GM19372 (cell line): ENCODE measurements at regions not wholly inside any gene's neighbourhood (a gene's known extent, or its start where the extent isn't known, plus 50 kb on each side); places are given as distances from the start of the nearest gene placed in this dataset.
"Not testable (repeated sequence)": the region's sequence is repeated elsewhere in the genome, so short reads cannot be mapped to it uniquely, and the experiment has no call there.

ENCODE experiments used
- ATAC-seq: cut with Tn5 transposase; IDR thresholded peaks from one replicate; pipeline ENCODE4 v1.9.1; 2021; ENCODE audit warnings: mild to moderate bottlenecking, low read depth, moderate library complexity; ENCODE audit not compliant: unreplicated experiment

- no peak for ATAC-seq
Measured at GRCh38 chr5:67831048-67831447, 384.5 kb upstream of the PIK3R1 start.

DNA sequence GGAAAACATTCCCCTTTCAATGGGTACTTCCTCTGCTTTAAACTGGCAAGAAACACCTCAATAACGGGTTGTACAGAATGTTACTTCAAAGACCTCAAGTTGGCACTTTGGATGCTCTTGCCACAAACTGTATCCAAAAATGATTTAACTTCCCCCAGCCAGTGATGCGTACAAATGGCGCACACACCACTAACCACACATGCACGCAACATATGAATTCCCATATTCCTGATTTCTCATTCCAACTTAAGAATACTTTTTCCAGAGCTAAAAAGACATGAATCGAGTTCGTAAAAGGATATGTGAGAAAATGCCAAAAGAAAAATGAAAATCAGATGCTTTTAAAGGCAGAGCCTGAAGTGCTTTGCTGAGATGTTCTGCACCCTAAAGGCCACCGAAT is 388.0 kb upstream of the PIK3R1 start:
- no peak for ATAC-seq

- no peak for ATAC-seq
Measured at GRCh38 chr5:67824852-67825251, 390.7 kb upstream of the PIK3R1 start.

GRCh38 chr5:67817652-67818051 is 397.9 kb upstream of the PIK3R1 start:
- ATAC-seq: no peak

GRCh38 chr5:67816456-67816855 is 399.1 kb upstream of the PIK3R1 start:
- ATAC-seq: no peak

GRCh38 chr5:67815455-67816391 is 399.8 kb upstream of the PIK3R1 start:
- ATAC-seq: no peak

GRCh38 chr5:67814569-67815311 is 400.8 kb upstream of the PIK3R1 start:
- no peak for ATAC-seq

DNA sequence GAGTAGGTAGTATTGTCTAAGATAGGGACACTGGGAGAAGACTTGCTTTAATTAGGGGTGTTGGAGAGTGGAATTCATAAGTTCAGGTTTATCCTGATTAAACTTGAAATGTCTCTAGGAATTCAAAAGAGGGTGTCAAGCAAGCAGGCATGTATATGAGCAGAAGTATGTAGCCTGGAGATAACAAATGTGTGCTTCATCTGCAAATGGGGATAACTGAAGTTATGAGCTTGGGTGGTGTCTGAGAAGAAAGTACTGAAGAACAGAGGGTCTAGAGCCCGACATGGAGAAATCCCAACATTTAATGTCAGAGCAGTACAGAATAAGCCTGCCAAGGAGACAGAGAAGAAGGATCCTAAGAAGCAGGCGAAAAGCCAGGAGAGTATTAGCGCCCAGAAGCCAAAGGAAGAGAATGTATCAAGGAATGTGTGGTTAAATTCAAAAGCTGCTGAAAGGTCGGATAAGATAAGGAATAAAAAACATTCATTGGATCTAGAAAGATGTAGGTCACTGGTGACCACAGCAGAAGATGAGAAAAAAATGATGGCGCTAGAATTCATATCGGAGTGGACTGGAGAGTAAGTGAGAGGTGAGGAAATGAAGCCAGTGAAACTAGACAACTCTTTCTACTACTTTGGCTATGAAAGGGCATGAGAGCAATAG is 401.5 kb upstream of the PIK3R1 start:
- ATAC-seq: no peak

GRCh38 chr5:67809589-67809988 is 406.0 kb upstream of the PIK3R1 start:
- no peak for ATAC-seq

GRCh38 chr5:67808340-67808739 is 407.2 kb upstream of the PIK3R1 start:
- no peak for ATAC-seq

- ATAC-seq: no peak
Measured at GRCh38 chr5:67807439-67807888, 408.1 kb upstream of the PIK3R1 start.

DNA sequence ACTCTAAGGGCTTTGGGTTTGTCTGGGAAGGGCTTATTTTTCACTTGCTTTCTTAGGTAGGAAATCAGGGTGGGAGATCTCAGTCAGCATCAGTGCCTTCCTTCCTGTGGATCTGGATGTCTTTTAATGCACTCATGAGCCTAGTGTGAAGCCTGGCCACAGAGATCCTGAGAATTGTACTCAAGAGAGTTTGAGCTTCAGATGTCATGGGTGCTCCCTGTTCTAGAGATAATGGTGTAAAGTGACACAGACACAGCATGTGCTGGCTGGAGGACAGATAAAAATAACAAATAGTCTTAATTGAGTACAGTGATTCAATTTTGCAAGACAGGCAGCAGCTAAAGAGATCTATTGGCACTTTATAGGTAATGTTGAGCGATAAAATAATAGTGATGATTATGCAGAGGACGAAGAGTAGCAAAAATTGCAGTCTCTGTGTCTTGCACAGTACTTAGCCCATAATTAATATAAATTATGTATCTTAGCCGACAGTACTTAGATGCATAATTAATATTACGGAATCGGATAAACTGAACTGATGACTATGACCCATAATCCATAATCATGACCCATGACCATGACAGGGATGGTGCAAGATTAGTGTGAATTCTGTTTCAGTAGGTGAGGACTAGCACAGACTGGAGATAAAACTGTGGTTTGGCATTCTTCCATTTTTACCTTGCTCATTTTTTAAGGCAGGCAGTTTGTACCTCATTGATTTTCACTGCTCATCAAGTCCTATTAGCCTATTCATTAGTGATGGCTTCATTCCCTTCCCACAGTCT is 408.7 kb upstream of the PIK3R1 start:
- no peak for ATAC-seq

GRCh38 chr5:67805666-67806348 is 409.7 kb upstream of the PIK3R1 start:
- ATAC-seq: no peak

GRCh38 chr5:67802766-67803165 is 412.8 kb upstream of the PIK3R1 start:
- ATAC-seq: peak; percentile 44

DNA sequence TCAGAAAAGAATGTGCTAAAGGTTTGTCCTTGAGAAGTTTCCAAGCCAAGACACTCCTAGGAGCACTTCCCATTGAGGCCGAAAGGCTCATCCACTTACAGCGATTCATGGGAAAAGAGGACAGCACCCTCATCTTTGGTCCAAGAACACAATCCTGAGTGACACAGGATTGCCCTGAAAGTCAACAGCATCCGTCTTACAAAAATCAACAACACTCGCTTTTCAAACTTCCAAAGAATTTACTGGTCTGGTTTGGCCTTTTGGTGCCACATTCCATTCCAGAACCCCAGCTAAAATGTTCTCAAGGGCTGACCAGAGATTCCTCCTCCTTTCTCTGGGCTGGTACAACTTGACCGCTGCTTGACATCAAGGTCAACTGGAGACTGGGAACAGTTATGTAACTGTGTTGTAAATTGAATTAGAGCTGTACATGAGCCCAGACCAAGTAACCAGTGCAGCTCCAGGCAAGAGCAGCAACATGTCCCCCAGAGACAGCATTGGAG is 415.8 kb upstream of the PIK3R1 start:
- ATAC-seq: no peak

GRCh38 chr5:67798470-67798869 is 417.1 kb upstream of the PIK3R1 start:
- ATAC-seq: not testable (repeated sequence)

- ATAC-seq: no peak
Measured at GRCh38 chr5:67795781-67796477, 419.6 kb upstream of the PIK3R1 start.

DNA sequence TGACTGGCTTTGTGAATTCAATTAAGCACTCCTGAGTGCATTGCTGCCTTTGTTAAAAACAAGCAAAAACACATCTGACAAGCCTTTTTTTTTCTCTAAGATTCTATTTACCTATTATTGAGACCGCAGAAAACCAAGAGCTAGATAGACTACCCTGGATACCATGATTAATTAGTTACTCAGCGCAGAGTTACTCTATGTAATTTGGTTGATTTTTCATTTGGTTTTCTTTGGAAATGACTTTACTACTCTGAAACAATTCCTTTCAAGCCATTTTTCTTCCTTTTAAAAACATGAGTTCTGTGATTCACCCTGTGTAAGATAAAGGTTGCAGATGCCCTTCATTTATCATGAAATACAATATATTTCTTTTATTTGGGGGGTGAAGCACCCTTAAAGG is 421.6 kb upstream of the PIK3R1 start:
- no peak for ATAC-seq

- no peak for ATAC-seq
Measured at GRCh38 chr5:67793418-67793817, 422.1 kb upstream of the PIK3R1 start.
